ENCODE measurements at regions not wholly inside any gene's neighbourhood (a gene's known extent, or its start where the extent isn't known, plus 50 kb on each side); places are given as distances from the start of the nearest gene placed in this dataset.

DNA sequence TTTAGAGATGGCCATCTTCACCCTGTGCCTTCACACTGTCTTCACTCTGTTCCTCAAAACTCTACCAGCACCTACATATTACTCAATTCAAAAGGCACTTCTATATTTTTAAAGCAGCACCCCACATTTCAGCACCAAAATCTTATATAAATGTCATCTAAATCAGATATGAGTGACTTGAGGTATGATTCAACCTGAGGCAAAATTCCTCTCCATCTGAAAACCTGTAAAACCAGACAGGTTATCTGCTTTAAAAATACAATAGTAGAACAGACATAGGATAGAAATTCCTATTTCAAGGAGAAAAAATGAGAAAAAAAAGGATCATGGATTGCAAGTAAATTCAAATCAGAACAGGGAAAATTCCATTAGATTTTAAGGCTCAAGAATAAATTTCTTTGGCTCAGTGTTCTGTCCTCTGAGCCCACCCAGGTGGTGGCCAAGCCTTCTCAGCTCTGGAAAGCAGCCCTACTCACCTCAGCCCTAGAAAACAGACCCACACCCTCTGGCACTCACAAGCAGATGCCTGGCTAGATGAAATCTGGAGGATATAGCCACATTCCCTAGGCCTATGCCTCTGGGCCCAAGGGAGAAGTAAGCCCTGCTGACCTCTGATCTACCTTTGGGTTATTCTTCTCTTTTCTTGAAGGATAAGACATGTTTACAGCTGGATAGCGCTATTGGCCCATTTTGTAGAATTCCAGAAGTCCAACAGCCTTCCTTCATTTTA is 211.1 kb upstream of the XIST start:
- peaks cover 0 to 8% (median 6%) of the 10 kb centered on the region in 3 experiments; a peak in 4 of 7 replicates for H3K36me3 Mint-ChIP-seq (ENCODE audit: insufficient read depth in 1 of 3, low read depth in 3 of 3)
- H2BK15ac ChIP-seq (ENCODE audit: low read depth, low read length): no peak overlapping the region
- H3K4me1 ChIP-seq (ENCODE audit: insufficient read depth, low read length): no peaks in the 10 kb centered on the region
- DNase-seq: no peak
- no peak overlapping the region for H2AK5ac ChIP-seq (ENCODE audit: insufficient read length, low read length)
- no peak overlapping the region for H3K4me3 Mint-ChIP-seq
- H3K56ac ChIP-seq (ENCODE audit: insufficient read length, low read depth, low read length): no peak overlapping the region
- H4K5ac ChIP-seq (ENCODE audit: insufficient read length, low read depth, low read length): no peak overlapping the region
- TF ChIP-seq, protein P1, sequence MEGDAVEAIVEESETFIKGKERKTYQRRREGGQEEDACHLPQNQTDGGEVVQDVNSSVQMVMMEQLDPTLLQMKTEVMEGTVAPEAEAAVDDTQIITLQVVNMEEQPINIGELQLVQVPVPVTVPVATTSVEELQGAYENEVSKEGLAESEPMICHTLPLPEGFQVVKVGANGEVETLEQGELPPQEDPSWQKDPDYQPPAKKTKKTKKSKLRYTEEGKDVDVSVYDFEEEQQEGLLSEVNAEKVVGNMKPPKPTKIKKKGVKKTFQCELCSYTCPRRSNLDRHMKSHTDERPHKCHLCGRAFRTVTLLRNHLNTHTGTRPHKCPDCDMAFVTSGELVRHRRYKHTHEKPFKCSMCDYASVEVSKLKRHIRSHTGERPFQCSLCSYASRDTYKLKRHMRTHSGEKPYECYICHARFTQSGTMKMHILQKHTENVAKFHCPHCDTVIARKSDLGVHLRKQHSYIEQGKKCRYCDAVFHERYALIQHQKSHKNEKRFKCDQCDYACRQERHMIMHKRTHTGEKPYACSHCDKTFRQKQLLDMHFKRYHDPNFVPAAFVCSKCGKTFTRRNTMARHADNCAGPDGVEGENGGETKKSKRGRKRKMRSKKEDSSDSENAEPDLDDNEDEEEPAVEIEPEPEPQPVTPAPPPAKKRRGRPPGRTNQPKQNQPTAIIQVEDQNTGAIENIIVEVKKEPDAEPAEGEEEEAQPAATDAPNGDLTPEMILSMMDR (conservative IDR thresholded peaks at IDR 0.05): no peak
- H2BK12ac ChIP-seq (ENCODE audit: insufficient read length, low read depth, low read length): no peak overlapping the region
- H4K91ac ChIP-seq (ENCODE audit: insufficient read length, low read depth, low read length): no peak overlapping the region
- H3K27me3 Mint-ChIP-seq (ENCODE audit: low read depth): no peaks in the 10 kb centered on the region
- H3K4me2 ChIP-seq (ENCODE audit: insufficient read depth, insufficient read length, low read length): no peak overlapping the region
- H2AFZ ChIP-seq (ENCODE audit: low read length): no peak overlapping the region
- no peak overlapping the region for H3K4ac ChIP-seq (ENCODE audit: low read depth, low read length)
- H3K4me1 Mint-ChIP-seq: peaks cover 15 to 21% of the 10 kb centered on the region in 2 experiments
- H3T11ph ChIP-seq (ENCODE audit: low read length): no peak overlapping the region
- H2BK5ac ChIP-seq (ENCODE audit: insufficient read length, low read length): no peak overlapping the region
- H2BK20ac ChIP-seq (ENCODE audit: low read depth, low read length, poor library complexity, severe bottlenecking): no peak overlapping the region
- no peak overlapping the region for H3K9ac ChIP-seq (ENCODE audit: extremely low read depth, insufficient read length, low read length)
- no peak overlapping the region for H3K23ac ChIP-seq (ENCODE audit: insufficient read length, low read depth, low read length)
- no peaks in the 10 kb centered on the region for H3K23me2 ChIP-seq (ENCODE audit: insufficient read length, low read depth, low read length, poor library complexity, severe bottlenecking)
- H4K20me1 ChIP-seq (ENCODE audit: control insufficient read depth, insufficient read depth, insufficient read length): no peaks in the 10 kb centered on the region
- no peak overlapping the region for H4K8ac ChIP-seq (replicated peaks; ENCODE audit: insufficient read length, low read depth, low read length)
- H3K27ac Mint-ChIP-seq: peak overlapping the region in 1 of 3 experiments; percentile 10; a peak in 1 of 7 replicates
- H3K9me3 ChIP-seq (ENCODE audit: control insufficient read depth, low read depth, low read length): no peaks in the 10 kb centered on the region
- H3K27me3 ChIP-seq (ENCODE audit: insufficient read depth, low read length): no peaks in the 10 kb centered on the region
- no peak overlapping the region for H2BK120ac ChIP-seq (ENCODE audit: low read depth, low read length, poor library complexity, severe bottlenecking)
- no peak overlapping the region for H3K18ac ChIP-seq (ENCODE audit: insufficient read length, low read depth, low read length)
- no peak overlapping the region for H3K14ac ChIP-seq (ENCODE audit: insufficient read depth, low read length)
- no peaks in the 10 kb centered on the region for H3K79me1 ChIP-seq (ENCODE audit: insufficient read depth, low read depth, low read length, poor library complexity, severe bottlenecking)
- H3K27ac ChIP-seq (ENCODE audit: insufficient read length, low read depth, low read length): no peak overlapping the region
- peaks cover 9% of the 10 kb centered on the region in 2 experiments; a peak in 4 of 5 replicates for H3K9me3 Mint-ChIP-seq
- WGBS (ENCODE audit: extremely low coverage, insufficient read length, low lambda C conversion rate): no CpG with 5 or more reads among the region's 1 CpG
- no peaks in the 10 kb centered on the region for H3K79me2 ChIP-seq (ENCODE audit: insufficient read depth, low read length)

Data from H9 (cell line).